Nucleus accumbens (tissue), 56 donors: ENCODE measurements at regions not wholly inside any gene's neighbourhood (a gene's known extent, or its start where the extent isn't known, plus 50 kb on each side); places are given as distances from the start of the nearest gene placed in this dataset.
"Not testable (repeated sequence)": the region's sequence is repeated elsewhere in the genome, so short reads cannot be mapped to it uniquely, and the experiment has no call there.

Experiments used
- DNase-seq, 56 donors: peaks; one replicate each; lab custom pipeline; 2025; lab: John Stamatoyannopoulos, UW

DNA sequence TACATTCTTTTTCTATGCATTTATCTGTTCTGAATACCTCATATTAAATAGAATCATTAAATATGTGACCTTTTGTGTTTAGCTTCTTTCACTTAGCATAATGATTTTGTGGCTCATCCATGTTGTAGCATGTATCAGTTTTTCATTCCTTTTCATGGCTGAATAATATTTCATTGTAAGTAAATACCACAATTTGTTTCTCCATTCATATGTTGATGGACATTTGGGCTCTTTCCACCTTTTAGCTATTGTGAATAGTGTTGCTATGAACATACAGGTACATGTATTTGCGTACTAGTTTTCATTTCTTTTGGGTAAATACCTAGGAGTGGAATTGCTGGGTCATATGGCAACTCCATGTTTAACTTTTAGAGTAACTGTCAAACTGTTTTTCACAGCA lies 85.1 kb downstream of the GNL3L start:
- no peak for DNase-seq

DNA sequence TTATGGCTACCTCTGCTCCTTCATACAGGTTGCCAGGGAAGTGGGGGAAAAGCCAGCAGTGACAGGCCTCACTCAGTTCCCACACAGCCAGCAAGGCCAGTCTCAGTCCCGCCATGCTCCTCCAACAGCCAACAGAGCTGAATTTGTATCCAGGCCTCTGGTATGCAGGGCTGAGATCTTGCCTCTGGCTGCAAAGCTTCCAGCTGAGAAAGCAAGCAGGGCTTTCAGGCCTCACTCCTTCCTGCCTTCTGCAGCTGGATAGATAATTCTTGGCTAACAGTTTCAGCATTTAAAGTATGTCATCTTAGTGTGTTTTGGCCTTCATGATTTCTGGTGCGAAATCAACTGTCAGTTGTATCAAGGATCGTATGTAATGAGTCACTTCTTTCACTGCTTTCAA lies 103.6 kb downstream of the GNL3L start:
- DNase-seq = no peak

- DNase-seq = no peak
These were observed 109.0 kb downstream of the GNL3L start for GRCh38 chrX:54639018-54639345.

GRCh38 chrX:54639346-54640102 lies 109.5 kb downstream of the GNL3L start:
- DNase-seq = peak; percentile 10 to 93 (median 85)

DNA sequence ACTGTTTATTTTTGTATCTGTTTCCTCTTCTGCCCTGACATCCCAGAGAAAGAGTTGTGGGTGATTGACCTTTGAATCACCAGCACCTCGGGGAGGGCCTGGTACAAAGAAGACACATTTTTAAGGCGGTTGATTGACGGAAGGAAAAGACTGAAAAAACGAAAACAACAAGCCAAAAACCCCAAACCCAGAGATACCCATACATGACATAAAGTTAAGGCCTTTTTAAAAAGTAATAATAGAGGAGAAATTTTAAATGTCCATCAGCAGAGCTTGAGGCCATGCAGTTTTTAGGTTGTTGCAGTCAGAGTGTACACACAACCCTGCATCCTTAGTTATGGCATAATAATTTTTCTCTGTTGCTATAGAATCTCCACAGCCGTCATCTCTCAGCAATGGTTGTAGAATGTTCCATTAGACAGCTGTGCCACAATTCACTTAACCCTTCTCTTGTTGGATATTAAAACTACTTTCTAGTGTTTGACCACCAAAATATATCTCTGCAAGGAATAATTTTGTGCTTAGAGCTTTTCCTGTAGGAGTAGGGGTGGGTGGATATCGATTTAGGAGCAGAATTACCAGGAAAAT lies 110.2 kb downstream of the GNL3L start:
- peak in 1 of 56 donors; percentile 14 for DNase-seq

GRCh38 chrX:54640736-54641135 lies 110.7 kb downstream of the GNL3L start:
- DNase-seq = no peak

- no peak for DNase-seq
These were observed 111.5 kb downstream of the GNL3L start for GRCh38 chrX:54641530-54641929.

- DNase-seq = not testable (repeated sequence)
These were observed 117.6 kb downstream of the GNL3L start for GRCh38 chrX:54647607-54648006.

DNA sequence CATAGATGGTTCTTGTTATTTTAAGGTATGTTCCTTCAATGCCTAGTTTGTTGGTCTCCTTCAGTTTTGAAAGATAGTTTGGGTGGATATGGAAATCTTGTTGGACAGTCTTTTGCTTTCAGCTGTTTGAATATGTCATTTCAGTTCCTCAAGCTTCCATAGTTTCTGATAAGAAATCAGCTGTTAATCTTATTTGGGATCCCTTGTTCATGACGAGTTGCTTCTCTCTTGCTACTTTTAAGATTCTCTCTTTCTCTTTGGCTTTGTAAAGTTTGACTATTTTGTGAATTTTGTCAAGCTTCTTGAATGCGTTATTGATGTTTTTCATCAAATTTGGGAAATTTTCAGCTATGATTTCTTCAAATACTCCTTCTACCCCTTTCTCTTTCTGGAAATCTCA lies 129.5 kb downstream of the GNL3L start:
- DNase-seq = no peak

DNA sequence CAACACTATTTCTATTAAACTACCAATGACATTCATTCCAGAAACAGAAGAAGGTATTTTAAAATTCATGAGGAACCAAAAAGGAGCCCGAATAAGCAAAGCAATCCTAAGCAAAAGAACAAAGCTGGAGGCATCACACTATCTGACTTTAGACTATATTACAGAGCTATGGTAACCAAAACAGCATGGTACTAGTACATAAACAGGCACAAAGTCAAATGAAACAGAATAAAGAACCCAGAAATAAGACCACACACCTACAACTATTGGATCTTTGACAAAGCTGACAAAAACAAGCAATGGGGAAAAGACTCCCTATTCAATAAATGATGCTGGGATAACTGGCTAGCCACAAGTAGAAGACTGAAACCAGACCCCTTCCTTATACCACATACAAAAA lies 122.3 kb downstream of the ITIH6 start:
- DNase-seq = no peak

DNA sequence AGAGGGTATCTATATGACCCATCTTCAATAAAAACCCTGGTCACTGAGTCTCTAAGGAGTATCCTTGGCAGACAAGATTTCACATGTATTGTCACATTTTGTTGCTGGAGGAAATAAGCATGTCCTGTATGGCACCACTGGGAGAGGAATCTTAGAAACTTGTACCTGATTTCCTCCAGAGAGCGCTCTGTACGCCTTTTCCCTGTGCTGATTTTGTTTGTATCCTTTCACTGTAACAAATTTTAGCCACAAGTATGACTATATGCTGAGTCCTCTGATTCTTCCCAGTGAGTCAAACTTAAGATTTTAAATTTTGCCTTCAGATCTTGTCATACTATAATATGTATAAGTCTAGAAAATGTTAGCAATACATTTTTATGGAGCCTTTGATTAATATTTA lies 102.8 kb downstream of the ITIH6 start:
- DNase-seq = no peak

DNA sequence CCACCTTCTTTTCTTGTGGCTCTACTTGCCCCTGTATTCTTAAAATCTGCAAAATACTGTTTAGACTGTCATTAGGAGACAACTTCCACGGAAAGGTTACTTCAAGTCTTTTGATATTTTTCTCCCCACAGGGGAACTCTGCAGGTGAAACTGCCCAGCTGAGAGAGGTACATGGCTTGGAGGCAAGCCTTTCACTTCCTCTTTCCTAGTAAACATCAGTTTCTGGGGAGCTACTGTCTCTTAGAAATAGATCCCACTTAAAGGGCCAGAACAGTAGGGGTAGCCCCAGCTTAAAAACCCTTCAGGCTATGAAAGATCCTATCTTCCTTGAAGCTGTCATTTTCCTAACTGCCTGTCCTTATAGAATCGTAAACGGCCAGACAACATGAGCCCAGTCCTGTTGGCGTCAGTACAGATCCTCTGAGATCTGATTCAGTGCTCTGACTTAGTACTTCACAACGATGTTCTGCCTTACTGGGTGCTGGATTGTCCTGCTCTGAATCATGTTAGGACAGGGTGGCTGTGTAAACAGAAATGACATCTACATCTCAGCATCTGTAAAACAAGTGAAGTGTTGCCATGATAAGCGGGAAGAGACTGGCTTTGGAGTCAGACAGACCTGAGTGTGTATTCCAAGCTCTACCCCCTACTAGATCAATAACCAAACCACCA lies 102.1 kb downstream of the ITIH6 start:
- DNase-seq = no peak
